IPS-NIHi7 (cell line): ENCODE measurements at regions not wholly inside any gene's neighbourhood (a gene's known extent, or its start where the extent isn't known, plus 50 kb on each side); places are given as distances from the start of the nearest gene placed in this dataset.
"Not testable (repeated sequence)": the region's sequence is repeated elsewhere in the genome, so short reads cannot be mapped to it uniquely, and the experiment has no call there.

Experiments
- DNase-seq: peaks from one replicate; pipeline ENCODE4 v3.0.0; 2012; ENCODE audit warnings: mixed read lengths; ENCODE audit errors: extremely low spot score

DNA sequence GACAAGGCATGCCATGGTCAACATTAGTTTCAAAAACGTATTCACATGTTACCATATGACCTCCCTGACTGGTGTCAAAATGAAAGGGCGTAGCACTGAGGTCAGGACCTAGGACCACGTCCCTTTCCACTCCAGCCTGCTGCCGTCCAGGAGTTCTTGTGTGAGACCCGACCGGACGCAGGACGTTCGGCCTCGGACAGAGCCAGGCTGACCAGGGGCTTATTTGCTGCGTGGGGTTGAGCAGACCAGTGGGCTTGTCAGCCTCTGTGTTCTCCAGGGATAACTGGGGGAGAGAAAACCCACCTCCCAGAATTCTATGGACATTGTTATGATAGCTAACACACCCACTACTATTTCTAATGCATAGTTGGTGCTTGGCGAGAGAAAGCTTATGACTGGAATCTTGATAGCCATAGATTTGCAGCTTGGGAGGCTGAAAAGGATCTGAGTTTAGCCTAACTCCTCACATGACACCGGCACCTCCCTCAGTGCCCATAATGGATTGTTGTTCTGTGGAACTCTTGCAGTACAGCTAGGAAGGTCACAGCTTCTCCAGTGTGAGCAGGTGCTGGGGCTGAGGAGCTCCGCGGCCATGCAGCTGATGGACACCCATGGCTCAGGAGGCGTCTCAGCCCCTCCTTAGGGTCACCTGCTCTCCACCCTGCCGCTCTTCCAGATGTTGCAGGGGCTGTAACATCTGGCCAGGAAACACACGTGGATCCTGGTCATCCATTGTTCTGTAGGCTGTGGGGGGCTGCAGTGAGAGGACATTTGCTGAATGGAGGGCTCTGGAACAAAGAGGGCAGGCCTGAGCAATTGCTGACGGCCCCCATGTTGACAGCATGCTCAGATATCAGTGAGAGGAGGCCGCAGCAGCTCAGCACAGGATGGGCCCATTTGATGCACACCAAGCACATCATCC lies 368.4 kb downstream of the IRX2 start:
- no peak for DNase-seq

DNA sequence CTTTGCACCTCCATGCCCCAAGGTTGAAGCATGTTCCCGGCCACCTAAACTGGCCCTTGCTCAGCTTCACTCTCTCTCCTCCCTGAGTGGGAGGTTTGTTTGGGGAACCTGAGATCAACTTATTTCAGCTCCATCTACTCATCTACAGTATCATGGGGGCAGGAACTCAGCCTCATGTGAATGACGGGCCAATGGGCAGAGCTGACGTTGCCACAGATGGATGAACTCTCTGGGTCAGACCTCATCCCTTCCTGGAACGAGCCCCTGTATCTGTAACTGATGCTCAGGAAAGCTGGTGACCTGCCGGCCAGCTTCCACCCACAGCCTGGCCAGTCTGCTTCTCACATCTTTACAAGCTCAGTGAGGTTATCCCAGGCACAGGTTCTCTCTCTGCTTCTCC lies 369.6 kb downstream of the IRX2 start:
- no peak for DNase-seq

DNA sequence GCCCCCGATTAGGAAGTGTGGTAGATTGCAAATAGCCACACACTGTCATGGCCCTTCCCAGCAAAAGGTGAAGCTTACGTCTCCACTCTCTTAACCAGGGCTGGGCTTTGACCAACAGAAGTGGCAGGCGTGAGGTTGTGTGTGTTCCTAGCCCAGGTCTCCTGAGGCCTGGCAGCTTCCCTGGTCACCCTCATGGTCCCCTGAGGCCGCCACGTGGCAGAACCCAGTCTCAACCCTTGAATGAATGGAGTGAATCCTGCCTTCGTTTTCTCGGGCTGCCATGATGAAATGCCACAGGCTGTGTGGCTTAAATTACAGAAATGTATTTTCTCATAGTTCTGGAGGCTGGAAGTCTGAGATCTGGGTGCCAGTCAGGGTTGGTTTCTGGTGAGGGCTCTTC lies 370.4 kb downstream of the IRX2 start:
- DNase-seq: no peak

DNA sequence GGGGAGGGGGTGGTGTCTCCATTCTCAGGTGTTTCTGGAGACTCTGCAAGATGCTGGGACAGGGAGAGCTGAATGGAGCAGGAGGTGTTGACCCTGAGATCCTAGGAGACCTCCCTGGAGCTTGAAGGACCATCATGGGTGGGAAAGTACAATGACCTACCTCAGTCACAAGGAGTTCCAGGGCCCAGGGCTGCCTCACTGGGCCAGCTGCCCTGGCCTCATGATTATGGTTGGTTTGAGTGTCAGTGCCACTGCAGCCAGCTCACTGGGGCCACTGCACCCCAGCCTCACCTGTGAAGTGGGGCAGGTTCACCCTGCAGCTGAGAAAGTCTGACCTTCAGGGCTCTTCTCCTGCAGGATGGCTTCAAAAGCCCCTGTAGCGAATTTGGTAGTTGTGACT lies 372.5 kb downstream of the IRX2 start:
- DNase-seq: no peak

DNA sequence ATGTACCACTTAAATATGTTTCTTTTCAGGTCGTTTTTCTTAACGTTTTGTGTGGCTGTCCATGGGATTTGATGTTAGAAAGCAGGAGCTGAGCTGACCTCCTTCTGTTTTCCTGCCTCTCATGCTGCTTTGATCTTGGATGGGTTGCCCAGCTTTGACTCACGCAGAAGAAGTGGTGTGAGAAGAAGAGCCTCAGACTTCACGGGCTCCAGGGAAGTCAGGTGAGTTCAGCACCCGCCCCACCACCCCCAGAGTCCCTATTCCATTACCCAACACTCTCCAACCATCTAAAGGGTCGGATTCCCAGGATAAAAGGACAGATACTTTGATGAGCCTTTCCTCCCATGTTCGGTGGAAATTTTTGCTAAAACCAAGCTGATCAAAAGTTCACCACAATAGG lies 373.4 kb downstream of the IRX2 start:
- no peak for DNase-seq

DNA sequence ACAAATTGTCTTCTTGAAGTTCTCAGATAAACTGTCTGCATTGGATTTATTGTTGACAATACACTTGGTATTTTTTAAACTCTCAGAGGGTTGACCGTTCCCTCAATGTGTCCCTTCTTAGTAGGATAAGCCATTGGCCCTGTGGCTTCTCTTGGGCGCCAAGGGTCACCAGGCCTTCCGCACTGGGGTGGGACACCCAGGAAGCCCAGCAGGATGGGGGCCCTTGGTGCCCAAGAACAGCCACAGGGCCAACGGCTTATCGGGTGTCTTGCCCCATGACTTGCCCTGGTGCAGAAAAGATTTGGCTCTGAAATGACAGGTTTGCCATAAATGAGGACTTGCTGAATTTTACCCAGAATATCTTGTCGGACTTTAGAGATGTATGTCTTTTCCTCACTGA lies 375.0 kb downstream of the IRX2 start:
- no peak for DNase-seq

DNA sequence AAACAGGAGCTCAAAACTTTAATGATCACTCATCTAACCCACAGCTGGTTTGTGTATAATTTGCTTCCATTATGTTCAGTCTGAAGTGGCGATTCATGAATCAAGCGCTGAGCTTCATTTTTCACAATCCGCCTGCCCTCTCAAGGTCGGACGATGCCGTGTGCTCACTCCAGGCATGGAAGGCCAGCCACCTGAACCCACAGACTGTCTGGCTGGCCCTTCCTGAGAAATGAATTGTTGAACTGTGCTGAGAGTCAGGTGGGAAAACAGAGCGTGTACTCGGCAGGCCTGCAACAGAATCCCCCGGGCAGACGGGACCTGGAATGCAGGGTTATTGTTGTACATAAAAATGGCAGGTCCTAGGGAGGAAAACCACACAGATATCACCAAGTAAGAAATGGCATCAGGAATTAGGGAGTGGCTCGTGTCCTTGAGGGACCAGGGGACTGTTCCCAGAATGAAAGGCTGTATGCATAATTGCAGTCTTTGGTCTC lies 375.7 kb downstream of the IRX2 start:
- no peak for DNase-seq

DNA sequence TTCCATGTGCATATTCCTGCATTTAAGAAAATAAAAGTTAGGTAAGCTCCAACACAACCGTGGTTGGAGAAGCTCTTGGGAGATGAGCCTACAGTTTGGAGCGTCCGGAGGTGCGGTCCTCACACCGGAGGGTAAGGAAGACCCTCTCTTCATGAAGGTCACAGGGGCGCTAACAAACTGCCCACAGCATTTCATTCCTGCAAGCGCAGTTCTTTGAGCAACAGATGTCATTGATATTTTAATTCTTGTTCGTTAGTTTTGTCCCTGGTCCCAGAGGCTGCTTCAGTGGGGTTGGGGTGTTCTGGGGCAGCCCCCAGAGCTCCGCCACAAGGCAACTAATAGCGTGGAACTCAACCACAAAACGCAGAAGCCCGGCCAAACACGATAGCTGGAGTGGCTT lies 376.2 kb downstream of the IRX2 start:
- DNase-seq: no peak

DNA sequence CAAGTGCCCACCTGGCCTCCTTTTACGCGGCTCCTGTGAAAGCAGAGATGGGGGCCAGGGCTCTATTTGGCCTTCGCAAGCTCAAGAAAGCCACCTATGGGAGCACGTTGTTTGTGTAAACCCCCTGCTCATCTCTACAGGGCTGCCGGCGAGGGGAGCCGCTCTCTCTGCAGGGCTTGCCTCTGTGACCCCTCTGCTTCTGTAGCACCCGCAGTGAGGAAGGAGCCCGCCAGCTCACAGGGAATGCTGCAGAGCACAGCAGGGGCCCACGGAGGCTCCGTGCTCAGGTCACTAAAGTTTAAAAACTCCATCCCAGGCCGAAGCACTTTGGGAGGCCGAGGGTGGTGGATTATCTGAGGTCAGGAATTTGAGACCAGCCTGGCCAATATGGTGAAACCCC lies 376.8 kb downstream of the IRX2 start:
- DNase-seq: no peak

DNA sequence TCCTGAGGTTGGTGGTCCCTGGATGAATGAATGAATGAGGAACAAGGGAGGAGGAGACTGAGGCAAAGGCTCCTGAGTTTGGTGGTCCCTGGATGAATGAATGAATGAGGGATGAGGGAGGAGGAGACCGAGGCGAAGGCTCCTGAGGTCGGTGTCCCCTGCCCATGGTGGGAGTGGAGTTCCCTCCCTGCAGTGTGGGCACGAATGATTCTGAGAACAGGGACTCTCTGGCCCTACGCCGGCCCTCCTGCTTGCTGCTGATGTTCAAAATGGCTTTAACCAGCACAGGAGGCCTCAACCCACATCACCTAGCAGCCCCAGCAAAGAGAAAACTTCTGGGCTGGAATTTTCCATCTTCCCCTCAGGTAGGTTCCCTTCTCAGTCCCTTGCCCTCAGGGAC lies 377.8 kb downstream of the IRX2 start:
- no peak for DNase-seq

DNA sequence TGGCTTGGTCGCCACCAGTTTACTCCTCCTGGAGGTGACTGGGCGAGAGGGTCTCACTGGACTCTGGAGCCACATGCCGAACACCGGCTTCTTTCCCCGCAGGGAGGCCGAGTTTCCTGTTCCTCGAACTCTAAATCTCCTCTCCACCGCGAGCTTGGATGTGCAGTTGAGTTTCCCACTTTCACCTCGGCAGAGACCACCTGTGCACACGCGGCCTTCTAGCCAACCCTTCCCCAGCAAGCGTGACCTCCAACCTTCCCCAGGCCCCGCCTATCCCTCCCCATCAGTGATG lies 380.1 kb downstream of the IRX2 start:
- no peak for DNase-seq

DNA sequence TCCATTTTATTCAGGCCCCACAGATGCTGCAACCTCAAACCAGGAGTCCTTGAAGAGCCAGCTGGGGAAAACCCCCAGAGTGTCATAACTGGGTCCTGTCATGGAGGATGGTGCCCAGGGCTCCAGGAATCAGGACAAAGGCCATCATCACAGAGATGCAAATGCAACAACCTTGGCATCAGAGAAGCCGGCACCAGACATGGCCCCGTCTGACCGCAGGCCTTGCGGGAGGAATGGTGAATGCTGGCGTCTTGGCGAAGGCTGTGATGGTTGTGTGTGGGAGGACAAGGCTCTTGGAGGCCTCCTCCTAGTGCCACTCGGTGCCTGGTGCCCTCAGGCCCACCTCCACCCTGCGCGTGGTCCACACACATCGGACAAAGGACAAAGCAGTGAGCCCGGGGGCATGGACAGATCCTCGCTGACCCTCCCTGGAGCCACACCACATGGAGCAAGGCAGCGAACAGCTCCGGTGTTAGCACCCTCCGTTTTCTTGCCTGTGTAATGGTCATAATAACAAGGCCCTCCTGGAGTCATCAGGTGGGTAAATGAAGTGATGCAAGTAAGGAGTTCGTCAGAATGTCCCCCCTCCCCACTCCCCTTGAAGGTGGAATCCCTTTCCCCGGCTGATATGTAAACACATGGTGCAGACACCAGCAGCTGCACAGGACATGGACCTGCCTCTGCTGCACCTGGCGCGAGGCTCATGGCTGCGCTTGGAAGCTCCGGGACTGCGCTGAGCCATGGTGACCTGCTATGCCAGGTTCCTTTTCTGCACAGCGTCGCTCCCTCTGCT lies 380.7 kb downstream of the IRX2 start:
- no peak for DNase-seq

DNA sequence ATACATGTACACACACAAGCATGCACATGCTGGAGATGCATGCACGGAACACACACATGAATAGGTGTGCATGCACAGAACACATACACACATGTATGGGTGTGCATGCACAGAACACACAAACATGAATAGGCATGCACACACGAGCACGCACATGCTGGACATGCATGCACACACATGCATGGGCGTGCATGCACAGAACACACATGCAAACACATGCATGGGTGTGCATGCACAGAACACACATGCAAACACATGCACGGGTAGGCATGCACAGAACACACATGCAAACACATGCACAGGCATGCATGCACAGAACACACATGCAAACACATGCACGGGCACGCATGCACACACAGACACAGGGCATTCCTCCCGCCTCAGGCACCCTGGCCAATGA lies 382.3 kb downstream of the IRX2 start:
- no peak for DNase-seq

DNA sequence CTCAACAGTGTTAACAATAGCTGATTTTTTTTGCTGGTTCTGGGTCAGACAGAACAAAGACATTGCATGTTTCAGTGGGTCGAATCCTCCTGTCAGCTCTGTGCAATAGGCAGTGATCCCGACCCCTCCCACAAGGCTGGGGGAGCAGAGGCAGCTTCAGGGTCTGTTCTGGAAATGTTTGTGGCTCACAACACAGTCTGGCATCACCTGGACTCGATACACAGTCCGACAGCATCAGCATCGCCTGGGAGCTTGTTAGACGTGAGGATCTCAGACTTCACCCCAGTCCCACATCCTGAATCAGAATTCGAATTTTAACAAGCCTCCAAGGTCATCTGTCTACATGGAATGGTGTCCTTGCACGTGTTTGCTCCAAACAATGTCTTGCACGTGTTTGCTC lies 384.7 kb downstream of the IRX2 start:
- DNase-seq: no peak

DNA sequence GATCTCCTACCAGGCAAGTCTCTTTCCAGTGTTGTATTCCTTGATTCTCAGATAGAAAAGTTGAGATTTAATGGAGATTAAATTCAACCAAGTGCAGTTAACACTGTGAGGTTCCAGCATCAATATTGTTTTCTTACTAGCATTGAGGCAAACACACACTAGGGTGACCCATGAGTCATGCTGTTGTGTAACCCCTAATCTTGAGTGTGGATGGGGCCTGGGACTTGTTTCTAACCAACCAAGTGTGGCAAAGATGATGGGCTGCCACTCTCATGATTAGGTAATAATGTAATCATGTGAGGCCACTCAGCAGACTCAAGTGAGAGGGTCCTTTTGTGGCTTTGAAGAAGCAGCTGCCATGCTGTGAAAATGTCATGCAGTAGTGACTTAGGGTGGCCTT lies 394.2 kb downstream of the IRX2 start:
- DNase-seq: no peak

DNA sequence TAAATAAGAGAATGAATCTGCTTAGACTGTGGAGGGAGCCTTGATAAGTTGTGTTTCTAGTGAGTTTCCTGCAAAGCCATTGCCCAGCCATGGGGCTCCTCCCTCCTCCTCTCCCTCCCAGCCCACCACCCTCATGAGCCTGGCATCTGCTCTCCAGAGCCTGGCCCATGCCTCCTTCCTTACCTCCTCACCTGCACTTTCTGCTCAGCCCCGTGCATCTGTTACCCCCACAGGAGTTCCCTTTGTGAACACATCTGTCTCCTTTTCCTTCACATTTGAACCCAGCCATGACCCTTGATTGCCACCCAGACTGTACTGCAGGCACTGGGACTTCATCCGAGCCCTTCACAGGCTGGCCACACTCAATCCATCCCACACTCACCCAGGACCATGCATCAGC lies 395.6 kb downstream of the IRX2 start:
- no peak for DNase-seq

DNA sequence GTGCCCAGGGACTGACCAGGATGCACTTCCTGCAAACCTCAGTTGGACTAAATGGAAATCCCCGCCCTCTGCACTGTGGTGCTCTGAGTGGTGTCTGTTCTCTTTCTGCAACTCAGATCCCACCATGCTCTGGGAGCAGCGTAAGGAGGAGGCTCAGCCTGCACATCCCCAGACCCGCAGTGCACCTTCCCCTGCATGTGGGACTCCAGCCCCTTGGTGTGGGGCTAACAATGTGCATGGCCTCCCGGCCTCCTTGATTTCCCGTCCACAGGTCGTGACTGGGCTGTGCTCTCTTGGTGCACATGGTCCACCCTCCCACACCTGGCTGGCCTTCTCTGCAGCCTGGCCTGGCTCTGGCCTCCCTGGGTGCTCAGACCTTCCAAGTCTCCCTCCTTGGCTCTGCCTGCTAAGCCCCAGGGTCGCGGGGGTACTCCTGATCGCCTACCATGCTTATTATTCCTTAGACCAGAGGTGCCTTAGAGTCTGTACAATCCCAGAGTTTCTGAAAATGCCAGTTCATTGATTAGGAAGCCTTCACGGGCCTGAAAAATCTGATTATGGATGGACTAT lies 397.5 kb downstream of the IRX2 start:
- DNase-seq: no peak

DNA sequence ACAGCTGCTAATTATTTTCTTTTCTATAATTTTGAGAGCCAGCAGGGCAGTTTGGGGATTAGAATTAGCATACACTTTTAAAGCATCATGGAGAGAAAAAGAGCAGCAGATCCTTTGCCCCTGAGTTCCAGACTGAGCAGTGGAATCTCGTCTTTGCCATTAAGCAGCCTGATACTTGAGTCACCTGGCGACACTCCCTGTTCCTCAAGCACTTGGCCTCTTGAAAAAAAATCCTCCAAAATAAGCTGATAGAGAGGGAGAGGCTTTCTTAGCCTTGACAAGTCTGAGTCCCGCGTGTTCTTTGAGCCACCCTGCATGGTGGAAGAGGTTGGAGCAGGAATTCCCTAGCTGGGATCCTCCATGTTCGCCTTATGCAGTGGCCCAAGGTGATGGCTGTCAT lies 398.3 kb downstream of the IRX2 start:
- no peak for DNase-seq

DNA sequence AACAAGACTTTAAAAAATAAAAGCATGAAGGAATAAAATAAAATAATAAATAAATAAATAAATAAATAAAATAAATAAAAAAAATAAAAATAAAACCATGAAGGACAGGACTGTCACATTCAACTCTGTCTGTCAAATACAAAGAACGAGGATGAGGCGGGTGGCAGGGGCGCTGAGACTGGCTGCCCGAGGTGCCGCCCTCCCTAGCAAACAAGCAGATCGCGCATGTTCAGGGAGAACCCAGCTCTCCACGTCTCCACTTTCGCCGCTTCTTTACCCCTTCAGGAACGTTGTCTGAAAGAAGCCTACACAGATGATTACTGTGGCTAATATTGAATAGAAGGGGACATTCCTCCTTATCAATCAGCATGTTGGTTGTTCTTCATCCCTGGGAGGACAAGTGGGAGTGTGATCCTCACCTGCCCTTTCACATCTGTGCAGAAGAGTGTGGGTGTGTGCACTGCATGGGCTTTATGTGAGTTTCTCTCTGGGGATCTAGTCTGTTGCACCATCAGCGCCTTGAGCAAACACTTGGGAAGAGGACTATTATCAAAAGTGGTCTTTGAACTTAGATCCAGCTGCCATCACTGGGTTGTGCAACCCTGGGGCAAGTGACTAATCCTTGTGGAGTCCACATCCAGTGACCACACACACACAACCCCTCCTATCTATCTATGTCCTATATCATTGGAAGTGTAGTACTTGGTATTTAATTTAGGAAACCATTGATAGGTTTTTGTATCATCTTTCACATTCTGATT lies 399.2 kb downstream of the IRX2 start:
- DNase-seq: no peak

DNA sequence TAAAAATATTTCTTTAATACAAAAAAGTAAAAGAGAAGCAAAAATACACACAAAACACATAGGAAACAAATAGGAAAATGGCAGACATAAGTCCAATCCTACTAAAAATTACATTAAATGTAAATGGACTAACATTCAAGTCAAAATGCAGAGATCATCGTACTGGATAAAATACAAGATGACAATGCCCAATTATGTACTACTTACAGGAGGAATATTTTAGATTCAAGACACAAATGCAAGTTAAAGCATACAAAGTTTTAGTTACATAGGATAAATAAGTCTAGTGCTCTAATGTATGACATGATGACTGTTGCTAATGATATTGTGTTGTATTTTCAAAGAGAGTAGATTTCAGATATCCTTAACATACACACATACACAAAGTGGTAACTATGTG lies 401.7 kb downstream of the IRX2 start:
- not testable (repeated sequence) for DNase-seq

DNA sequence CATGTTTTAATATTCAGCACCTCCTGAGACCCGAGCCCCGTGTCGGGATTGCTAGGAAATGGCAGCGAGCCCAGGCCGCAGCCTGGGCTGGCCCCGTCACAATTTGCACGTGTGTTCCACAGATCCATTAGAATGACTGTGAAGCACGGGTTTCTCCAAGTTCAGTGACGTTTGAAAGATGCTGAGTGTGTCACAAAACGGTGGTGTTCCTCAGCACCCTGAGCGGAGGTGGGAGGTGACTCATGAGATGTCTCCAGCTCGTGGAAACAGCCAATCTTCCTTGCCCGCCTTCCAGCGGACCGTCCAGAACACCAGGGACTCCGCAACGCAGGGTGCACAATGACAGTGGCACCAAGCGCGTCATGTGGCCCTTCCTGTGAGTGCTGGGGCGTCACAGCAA lies 412.8 kb downstream of the IRX2 start:
- no peak for DNase-seq
